ENCODE measurements at regions not wholly inside any gene's neighbourhood (a gene's known extent, or its start where the extent isn't known, plus 50 kb on each side); places are given as distances from the start of the nearest gene placed in this dataset.

GRCh38 chr14:82190742-82191141 is 657.1 kb upstream of the SEL1L start:
- no peak for DNase-seq

- no peak for DNase-seq
Measured at GRCh38 chr14:82192387-82192786, 658.7 kb upstream of the SEL1L start.

- DNase-seq: no peak
Measured at GRCh38 chr14:82223276-82223675, 689.6 kb upstream of the SEL1L start.

GRCh38 chr14:82224610-82225009 is 691.0 kb upstream of the SEL1L start:
- DNase-seq: no peak

GRCh38 chr14:82230748-82231147 is 697.1 kb upstream of the SEL1L start:
- DNase-seq: no peak

GRCh38 chr14:82238649-82239048 is 705.0 kb upstream of the SEL1L start:
- DNase-seq: no peak

- no peak for DNase-seq
Measured at GRCh38 chr14:82239223-82239622, 705.6 kb upstream of the SEL1L start.

- DNase-seq: no peak
Measured at GRCh38 chr14:82244791-82245190, 711.1 kb upstream of the SEL1L start.

- DNase-seq: no peak
Measured at GRCh38 chr14:82251494-82251893, 717.8 kb upstream of the SEL1L start.

- no peak for DNase-seq
Measured at GRCh38 chr14:82270286-82270685, 736.6 kb upstream of the SEL1L start.

GRCh38 chr14:82298811-82299210 is 765.2 kb upstream of the SEL1L start:
- DNase-seq: no peak

GRCh38 chr14:82309199-82309598 is 775.5 kb upstream of the SEL1L start:
- no peak for DNase-seq

GRCh38 chr14:82313889-82314288 is 780.2 kb upstream of the SEL1L start:
- no peak for DNase-seq

- no peak for DNase-seq
Measured at GRCh38 chr14:82328442-82328841, 794.8 kb upstream of the SEL1L start.

GRCh38 chr14:82341261-82341810 is 807.7 kb upstream of the SEL1L start:
- no peak for DNase-seq

GRCh38 chr14:82342596-82342995 is 808.9 kb upstream of the SEL1L start:
- no peak for DNase-seq

GRCh38 chr14:82345184-82345583 is 811.5 kb upstream of the SEL1L start:
- no peak for DNase-seq

- DNase-seq: no peak
Measured at GRCh38 chr14:82354126-82354525, 820.5 kb upstream of the SEL1L start.

- no peak for DNase-seq
Measured at GRCh38 chr14:82359201-82359600, 825.5 kb upstream of the SEL1L start.

- DNase-seq: no peak
Measured at GRCh38 chr14:82362452-82362851, 828.8 kb upstream of the SEL1L start.

- DNase-seq: no peak
Measured at GRCh38 chr14:82365471-82365870, 831.8 kb upstream of the SEL1L start.

- no peak for DNase-seq
Measured at GRCh38 chr14:82366803-82367202, 833.1 kb upstream of the SEL1L start.

- DNase-seq: no peak
Measured at GRCh38 chr14:82379291-82379690, 845.6 kb upstream of the SEL1L start.

GRCh38 chr14:82385048-82385447 is 851.4 kb upstream of the SEL1L start:
- DNase-seq: no peak

GRCh38 chr14:82387699-82388098 is 854.0 kb upstream of the SEL1L start:
- no peak for DNase-seq

- DNase-seq: no peak
Measured at GRCh38 chr14:82388488-82388887, 854.8 kb upstream of the SEL1L start.

Measured in kidney glomerular epithelial cell (primary cell).